Neuron (in vitro differentiated cells): ENCODE measurements at regions not wholly inside any gene's neighbourhood (a gene's known extent, or its start where the extent isn't known, plus 50 kb on each side); places are given as distances from the start of the nearest gene placed in this dataset.
"Not testable (repeated sequence)": the region's sequence is repeated elsewhere in the genome, so short reads cannot be mapped to it uniquely, and the experiment has no call there.

ENCODE experiments used
- H2AFZ ChIP-seq: one replicate; pipeline ENCODE4 v1.6.1; 2013; ENCODE audit warnings: low read depth, mild to moderate bottlenecking, inconsistent platforms, low read length, moderate library complexity
- H3K27me3 ChIP-seq: one replicate; pipeline ENCODE4 v1.6.1; 2013; ENCODE audit warnings: low read length; ENCODE audit not compliant: insufficient read depth
- H3K36me3 ChIP-seq: one replicate; pipeline ENCODE4 v1.6.1; 2013; ENCODE audit warnings: low read length; ENCODE audit not compliant: insufficient read depth
- H3K4me1 ChIP-seq: one replicate; pipeline ENCODE4 v1.6.1; 2013; ENCODE audit warnings: low read length; ENCODE audit not compliant: insufficient read depth
- H3K4me3 ChIP-seq: 2 replicates; pipeline ENCODE4 v1.5.1; 2013; ENCODE audit warnings: mild to moderate bottlenecking, low read length, moderate library complexity
- H3K9me3 ChIP-seq: one replicate; pipeline ENCODE4 v1.6.1; 2013; ENCODE audit warnings: low read length

GRCh38 chr18:22701326-22701725 is 231.8 kb upstream of the RBBP8 start:
- H2AFZ ChIP-seq = no peak overlapping the region
- H3K27me3 ChIP-seq = peaks cover 4% of the 10 kb centered on the region
- H3K4me1 ChIP-seq = peaks cover 6% of the 10 kb centered on the region
- no peak overlapping the region for H3K4me3 ChIP-seq
- no peaks in the 10 kb centered on the region for H3K9me3 ChIP-seq
- no peaks in the 10 kb centered on the region for H3K36me3 ChIP-seq

GRCh38 chr18:22701795-22702194 is 231.3 kb upstream of the RBBP8 start:
- no peaks in the 10 kb centered on the region for H3K9me3 ChIP-seq
- peaks cover 1% of the 10 kb centered on the region for H3K4me1 ChIP-seq
- no peaks in the 10 kb centered on the region for H3K36me3 ChIP-seq
- peaks cover 4% of the 10 kb centered on the region for H3K27me3 ChIP-seq
- H3K4me3 ChIP-seq = no peak overlapping the region
- H2AFZ ChIP-seq = no peak overlapping the region

GRCh38 chr18:22702806-22703205 is 230.3 kb upstream of the RBBP8 start:
- no peak overlapping the region for H3K4me3 ChIP-seq
- H3K4me1 ChIP-seq = no peaks in the 10 kb centered on the region
- H2AFZ ChIP-seq = no peak overlapping the region
- peaks cover 4% of the 10 kb centered on the region for H3K27me3 ChIP-seq
- no peaks in the 10 kb centered on the region for H3K36me3 ChIP-seq
- no peaks in the 10 kb centered on the region for H3K9me3 ChIP-seq

GRCh38 chr18:22703883-22704585 is 229.1 kb upstream of the RBBP8 start:
- Histone ChIP-seq H3K36me3 (no peaks in the 10 kb centered on the region), H2AFZ (no peak overlapping the region), H3K9me3 (no peaks in the 10 kb centered on the region), H3K4me3 (no peak overlapping the region), H3K27me3 (peaks cover 2% of the 10 kb centered on the region), H3K4me1 (no peaks in the 10 kb centered on the region)

- Histone ChIP-seq H3K4me3 (no peak overlapping the region), H3K27me3 (peaks cover 2% of the 10 kb centered on the region), H2AFZ (no peak overlapping the region), H3K9me3 (no peaks in the 10 kb centered on the region), H3K4me1 (no peaks in the 10 kb centered on the region), H3K36me3 (no peaks in the 10 kb centered on the region)
Observed at GRCh38 chr18:22704586-22704918, 228.6 kb upstream of the RBBP8 start.

GRCh38 chr18:22705328-22705727 is 227.8 kb upstream of the RBBP8 start:
- no peaks in the 10 kb centered on the region for H3K4me1 ChIP-seq
- no peaks in the 10 kb centered on the region for H3K36me3 ChIP-seq
- no peak overlapping the region for H3K4me3 ChIP-seq
- H2AFZ ChIP-seq = no peak overlapping the region
- H3K9me3 ChIP-seq = no peaks in the 10 kb centered on the region
- peaks cover 2% of the 10 kb centered on the region for H3K27me3 ChIP-seq

GRCh38 chr18:22706025-22706424 is 227.1 kb upstream of the RBBP8 start:
- not testable (repeated sequence) for H3K4me3 ChIP-seq, H3K27me3 ChIP-seq, H3K9me3 ChIP-seq

GRCh38 chr18:22709288-22710060 is 223.7 kb upstream of the RBBP8 start:
- no peaks in the 10 kb centered on the region for H3K9me3 ChIP-seq
- H2AFZ ChIP-seq = no peak overlapping the region
- no peaks in the 10 kb centered on the region for H3K36me3 ChIP-seq
- no peaks in the 10 kb centered on the region for H3K27me3 ChIP-seq
- no peak overlapping the region for H3K4me3 ChIP-seq
- H3K4me1 ChIP-seq = no peaks in the 10 kb centered on the region

More at GRCh38 chr18:22706025-22706424, 227.1 kb upstream of the RBBP8 start:
- H3K36me3 ChIP-seq, H3K4me1 ChIP-seq, H2AFZ ChIP-seq: not testable (repeated sequence)

GRCh38 chr18:22710673-22711191 is 222.4 kb upstream of the RBBP8 start:
- no peaks in the 10 kb centered on the region for H3K9me3 ChIP-seq
- no peak overlapping the region for H3K4me3 ChIP-seq
- H3K27me3 ChIP-seq = no peaks in the 10 kb centered on the region
- no peak overlapping the region for H2AFZ ChIP-seq
- no peaks in the 10 kb centered on the region for H3K4me1 ChIP-seq
- H3K36me3 ChIP-seq = no peaks in the 10 kb centered on the region

- H3K4me3 ChIP-seq = no peak overlapping the region
- H2AFZ ChIP-seq = no peak overlapping the region
- no peaks in the 10 kb centered on the region for H3K27me3 ChIP-seq
- H3K9me3 ChIP-seq = no peaks in the 10 kb centered on the region
- H3K4me1 ChIP-seq = no peaks in the 10 kb centered on the region
- H3K36me3 ChIP-seq = no peaks in the 10 kb centered on the region
Observed at GRCh38 chr18:22711192-22711685, 221.9 kb upstream of the RBBP8 start.

- Histone ChIP-seq H3K4me3 (no peak overlapping the region), H3K4me1 (no peaks in the 10 kb centered on the region), H3K36me3 (no peaks in the 10 kb centered on the region), H3K27me3 (no peaks in the 10 kb centered on the region), H2AFZ (no peak overlapping the region), H3K9me3 (no peaks in the 10 kb centered on the region)
Observed at GRCh38 chr18:22713511-22713910, 219.6 kb upstream of the RBBP8 start.

GRCh38 chr18:22717536-22717935 is 215.6 kb upstream of the RBBP8 start:
- H3K27me3 ChIP-seq, H3K4me1 ChIP-seq, H2AFZ ChIP-seq, H3K4me3 ChIP-seq, H3K36me3 ChIP-seq, H3K9me3 ChIP-seq: not testable (repeated sequence)

- no peaks in the 10 kb centered on the region for H3K9me3 ChIP-seq
- H3K36me3 ChIP-seq = no peaks in the 10 kb centered on the region
- no peak overlapping the region for H3K4me3 ChIP-seq
- H3K27me3 ChIP-seq = no peaks in the 10 kb centered on the region
- H3K4me1 ChIP-seq = no peaks in the 10 kb centered on the region
- no peak overlapping the region for H2AFZ ChIP-seq
Observed at GRCh38 chr18:22723221-22723620, 209.9 kb upstream of the RBBP8 start.
